Upper lobe of left lung (tissue), 6 donors: ENCODE measurements at regions not wholly inside any gene's neighbourhood (a gene's known extent, or its start where the extent isn't known, plus 50 kb on each side); places are given as distances from the start of the nearest gene placed in this dataset.
A peak's percentile ranks its signal among the peaks of the same experiment; 100 is the strongest.

Source experiments
- ATAC-seq, 2 donors: fragments of 200-7000 bp; cut with Tn5 transposase; one replicate each; pipeline ENCODE4 v1.9.1; 2022; ENCODE audit warnings: mild to moderate bottlenecking in 2 of 2, moderate library complexity in 2 of 2; ENCODE audit not compliant: low FRiP score in 2 of 2
- DNase-seq, 2 donors: peaks; one replicate each; pipeline ENCODE4 v3.0.0-alpha.2; 2019 to 2020
- H3K27ac ChIP-seq, 4 donors: fragments of 200-600 bp; sonication (generic); one replicate each; pipeline ENCODE4 v1.5.1; 2016 to 2019
- H3K27me3 ChIP-seq, 4 donors: fragments of 200-600 bp; sonication (generic); one replicate each; pipeline ENCODE4 v1.5.1; 2017 to 2019
- H3K36me3 ChIP-seq, 4 donors: fragments of 200-600 bp; sonication (generic); one replicate each; pipeline ENCODE4 v1.5.1; 2016 to 2019
- H3K4me1 ChIP-seq, 4 donors: fragments of 200-600 bp; sonication (generic); one replicate each; pipeline ENCODE4 v1.5.1; 2018 to 2019
- H3K4me3 ChIP-seq, 4 donors: fragments of 200-600 bp; sonication (generic); one replicate each; pipeline ENCODE4 v1.5.1; 2017 to 2019; ENCODE audit warnings: mild to moderate bottlenecking in 2 of 4, moderate library complexity in 1 of 4
- H3K9me3 ChIP-seq, 4 donors: fragments of 200-600 bp; sonication (generic); one replicate each; pipeline ENCODE4 v1.5.1; 2018 to 2019
- EP300 ChIP-seq, 4 donors: sonication (generic); formaldehyde crosslinking; IDR thresholded peaks; one replicate each; pipeline ENCODE4 v1.5.1; 2017; ENCODE audit warnings: antibody characterized with exemption in 4 of 4, control low read depth in 2 of 4
- POLR2A ChIP-seq, 4 donors: fragments of 450-650 bp; IDR thresholded peaks; one replicate each; pipeline ENCODE4 v1.5.1; 2016 to 2017; ENCODE audit warnings: antibody characterized with exemption in 4 of 4, mild to moderate bottlenecking in 2 of 4
- POLR2AphosphoS5 ChIP-seq, 2 donors: sonication (generic); formaldehyde crosslinking; IDR thresholded peaks; one replicate each; pipeline ENCODE4 v1.5.1; 2017; ENCODE audit warnings: antibody characterized with exemption in 2 of 2
- WGBS, 2 donors: methylation state at CpG; one replicate each; pipeline ENCODE4 v1.1.5; 2017 to 2018; 5-methylcytosine and 5-hydroxymethylcytosine counted together
- TF ChIP-seq, protein P1 (sequence below), 6 experiments: fragments of 450-650 bp in 4 of 6; fragments of 200-600 bp in 2 of 6; sonication (generic) in 2 of 6; IDR thresholded peaks; one replicate each; pipeline ENCODE4 v1.5.1; 2016 to 2019; ENCODE audit warnings: antibody characterized with exemption in 6 of 6
- donor health status: DM: no; HTN: no; CAD: no; lungs with moderate emphysema.
- donor health status: DM: no; HTN: yes; CAD: no; lungs with severe emphysema.

DNA sequence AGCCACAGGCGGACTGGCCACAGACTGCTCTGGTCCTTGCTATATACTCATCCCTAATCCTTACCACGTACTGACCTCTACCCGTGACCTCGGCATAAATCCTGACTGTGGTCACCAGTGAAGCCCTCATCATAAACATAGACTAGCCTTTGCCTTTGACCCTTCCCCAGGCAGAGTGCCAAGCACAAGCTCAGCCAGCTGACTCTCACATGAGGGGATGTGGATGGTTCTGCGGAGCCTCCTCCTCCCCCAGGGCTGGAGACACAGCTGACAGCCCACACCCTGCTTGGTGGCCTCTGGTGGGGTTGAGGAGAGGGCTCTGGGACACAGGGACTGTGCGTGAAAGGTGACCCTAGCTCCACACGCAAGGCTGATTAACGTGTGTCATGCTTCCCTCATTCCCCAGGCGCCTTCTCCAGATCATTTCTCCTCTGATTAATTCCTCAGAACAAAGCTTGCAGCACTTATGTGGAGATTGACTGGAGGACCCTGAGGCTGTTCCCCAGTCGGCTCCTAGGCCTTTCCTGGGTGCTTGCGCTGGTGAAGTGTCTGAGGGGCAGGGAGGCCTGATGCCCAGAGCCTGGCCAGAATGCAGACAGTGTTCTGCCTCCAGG is 241.5 kb upstream of the NLRP1 start:
- no peak for DNase-seq
- TF ChIP-seq, protein P1, sequence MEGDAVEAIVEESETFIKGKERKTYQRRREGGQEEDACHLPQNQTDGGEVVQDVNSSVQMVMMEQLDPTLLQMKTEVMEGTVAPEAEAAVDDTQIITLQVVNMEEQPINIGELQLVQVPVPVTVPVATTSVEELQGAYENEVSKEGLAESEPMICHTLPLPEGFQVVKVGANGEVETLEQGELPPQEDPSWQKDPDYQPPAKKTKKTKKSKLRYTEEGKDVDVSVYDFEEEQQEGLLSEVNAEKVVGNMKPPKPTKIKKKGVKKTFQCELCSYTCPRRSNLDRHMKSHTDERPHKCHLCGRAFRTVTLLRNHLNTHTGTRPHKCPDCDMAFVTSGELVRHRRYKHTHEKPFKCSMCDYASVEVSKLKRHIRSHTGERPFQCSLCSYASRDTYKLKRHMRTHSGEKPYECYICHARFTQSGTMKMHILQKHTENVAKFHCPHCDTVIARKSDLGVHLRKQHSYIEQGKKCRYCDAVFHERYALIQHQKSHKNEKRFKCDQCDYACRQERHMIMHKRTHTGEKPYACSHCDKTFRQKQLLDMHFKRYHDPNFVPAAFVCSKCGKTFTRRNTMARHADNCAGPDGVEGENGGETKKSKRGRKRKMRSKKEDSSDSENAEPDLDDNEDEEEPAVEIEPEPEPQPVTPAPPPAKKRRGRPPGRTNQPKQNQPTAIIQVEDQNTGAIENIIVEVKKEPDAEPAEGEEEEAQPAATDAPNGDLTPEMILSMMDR (IDR thresholded peaks at IDR 0.05): no peak
- TF ChIP-seq EP300 (IDR thresholded peaks at IDR 0.05) (no peak), POLR2A (IDR thresholded peaks at IDR 0.05) (no peak), POLR2AphosphoS5 (IDR thresholded peaks at IDR 0.05) (no peak)
- H3K9me3 ChIP-seq: no peaks in the 10 kb centered on the region
- no peaks in the 10 kb centered on the region for H3K4me1 ChIP-seq
- H3K36me3 ChIP-seq: no peaks in the 10 kb centered on the region
- no peak overlapping the region for H3K27ac ChIP-seq
- peak in 1 of 2 donors; percentile 13 for ATAC-seq
- H3K4me3 ChIP-seq: no peak overlapping the region
- H3K27me3 ChIP-seq: no peaks in the 10 kb centered on the region
- 72 to 76% methylated on average over 10 to 11 of the region's 11 CpGs for WGBS, 2 donors

DNA sequence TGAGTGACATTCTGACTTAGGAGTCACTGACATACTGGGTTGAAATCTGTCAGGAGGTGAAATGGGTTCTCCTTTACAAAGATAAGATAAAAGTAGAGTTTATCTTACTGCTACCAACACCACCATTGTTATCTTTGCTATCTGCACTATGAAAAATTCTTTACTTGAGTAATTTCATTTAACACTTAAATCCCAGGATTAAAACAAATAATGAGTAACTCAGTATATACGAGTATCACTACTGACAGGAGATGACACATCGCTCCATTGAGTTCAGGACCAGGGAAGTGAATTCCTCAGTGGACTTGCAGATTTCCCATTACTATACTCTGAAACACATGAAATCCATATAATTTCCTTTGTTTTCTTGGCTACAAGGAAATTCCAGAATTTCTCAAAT is 242.1 kb upstream of the NLRP1 start:
- H3K4me1 ChIP-seq: no peaks in the 10 kb centered on the region
- ATAC-seq: no peak
- WGBS, 2 donors: 83 to 85% methylated on average over 2 of the region's 2 CpGs
- no peaks in the 10 kb centered on the region for H3K9me3 ChIP-seq
- TF ChIP-seq POLR2AphosphoS5 (IDR thresholded peaks at IDR 0.05): no peak
- no peak for TF ChIP-seq POLR2A (IDR thresholded peaks at IDR 0.05)
- no peak for TF ChIP-seq EP300 (IDR thresholded peaks at IDR 0.05)
- TF ChIP-seq, protein P1 (IDR thresholded peaks at IDR 0.05): no peak
- no peaks in the 10 kb centered on the region for H3K36me3 ChIP-seq
- H3K27ac ChIP-seq: no peak overlapping the region
- no peak overlapping the region for H3K4me3 ChIP-seq
- no peaks in the 10 kb centered on the region for H3K27me3 ChIP-seq
- no peak for DNase-seq

DNA sequence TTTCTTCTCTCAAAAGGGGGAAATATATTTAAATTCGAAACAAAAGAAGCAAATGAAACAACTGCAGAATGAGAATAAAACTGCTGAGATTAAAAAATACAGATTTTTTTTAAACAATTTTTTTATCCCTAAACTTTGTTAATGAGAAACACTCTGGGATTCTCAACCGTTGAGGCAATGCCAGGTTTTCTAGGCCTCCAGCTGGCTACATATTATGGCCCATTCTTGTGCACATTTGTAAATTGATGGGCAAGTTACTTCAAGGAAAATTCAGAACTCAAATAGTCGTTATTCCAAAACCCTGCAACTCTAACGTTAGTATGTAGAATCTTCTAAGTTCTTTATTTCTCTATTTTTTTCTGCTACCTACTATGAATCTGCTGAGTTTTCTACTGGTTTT is 239.3 kb upstream of the WSCD1 start:
- Histone ChIP-seq H3K4me1 (no peaks in the 10 kb centered on the region), H3K27me3 (no peaks in the 10 kb centered on the region), H3K36me3 (no peaks in the 10 kb centered on the region), H3K27ac (no peak overlapping the region), H3K9me3 (no peaks in the 10 kb centered on the region), H3K4me3 (no peak overlapping the region)
- ATAC-seq (no peak), DNase-seq (no peak)
- WGBS, 2 donors: 70 to 73% methylated on average over 4 of the region's 4 CpGs
- TF ChIP-seq EP300 (IDR thresholded peaks at IDR 0.05) (no peak), POLR2AphosphoS5 (IDR thresholded peaks at IDR 0.05) (no peak), POLR2A (IDR thresholded peaks at IDR 0.05) (no peak)
- TF ChIP-seq, protein P1 (IDR thresholded peaks at IDR 0.05): no peak

DNA sequence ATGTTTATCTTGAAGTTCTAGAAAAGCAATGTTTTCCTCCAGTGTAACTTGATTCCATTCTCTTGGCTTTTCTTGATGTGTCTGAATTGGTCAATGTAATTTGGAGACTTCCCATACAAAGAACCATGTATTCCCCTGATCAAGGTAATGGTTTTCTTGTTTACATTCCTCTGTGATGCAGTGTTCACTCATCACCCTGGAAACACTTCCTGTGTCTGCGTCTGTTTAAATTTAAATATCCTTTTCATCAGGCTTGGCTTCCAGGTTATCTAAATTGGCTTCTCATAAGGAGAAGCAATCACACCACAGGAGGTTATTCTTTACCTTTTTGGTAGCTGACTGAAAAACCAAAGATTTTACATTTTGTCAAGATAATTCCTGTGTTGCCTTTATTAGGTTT is 237.3 kb upstream of the WSCD1 start:
- TF ChIP-seq, protein P1 (IDR thresholded peaks at IDR 0.05): no peak
- TF ChIP-seq POLR2AphosphoS5 (IDR thresholded peaks at IDR 0.05) (no peak), POLR2A (IDR thresholded peaks at IDR 0.05) (no peak), EP300 (IDR thresholded peaks at IDR 0.05) (no peak)

DNA sequence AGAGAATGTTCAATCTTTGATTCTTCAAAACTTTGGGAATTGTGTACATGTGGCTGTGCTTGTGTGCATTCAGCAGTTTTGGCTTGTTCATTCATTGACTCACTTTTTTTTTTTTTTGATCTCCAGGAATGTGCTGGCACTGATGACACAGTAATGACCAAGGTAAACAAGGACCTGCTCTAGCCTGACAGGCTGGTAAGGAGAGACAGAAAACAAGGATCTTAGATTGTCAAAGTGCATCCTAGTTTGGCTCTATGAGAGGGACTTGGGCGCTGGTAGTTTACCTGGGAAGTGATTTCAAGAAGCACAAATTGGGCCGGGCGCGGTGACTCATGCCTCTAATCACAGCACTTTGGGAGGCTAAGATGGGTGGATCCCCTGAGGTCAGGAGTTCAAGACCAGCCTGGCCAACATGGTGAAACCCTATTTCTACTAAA is 233.1 kb upstream of the WSCD1 start:
- Histone ChIP-seq H3K27ac (no peak overlapping the region), H3K36me3 (no peaks in the 10 kb centered on the region), H3K4me1 (no peaks in the 10 kb centered on the region), H3K27me3 (no peaks in the 10 kb centered on the region), H3K9me3 (no peaks in the 10 kb centered on the region), H3K4me3 (no peak overlapping the region)
- ATAC-seq (no peak), DNase-seq (no peak)
- TF ChIP-seq POLR2AphosphoS5 (IDR thresholded peaks at IDR 0.05): no peak
- TF ChIP-seq, protein P1 (IDR thresholded peaks at IDR 0.05): no peak
- TF ChIP-seq EP300 (IDR thresholded peaks at IDR 0.05): no peak
- no peak for TF ChIP-seq POLR2A (IDR thresholded peaks at IDR 0.05)
- 85 to 86% methylated on average over 4 of the region's 4 CpGs for WGBS, 2 donors

More for the DNA sequence above, 237.3 kb upstream of the WSCD1 start:
- DNase-seq (no peak), ATAC-seq (no peak)
- Histone ChIP-seq H3K27ac (no peak overlapping the region), H3K4me1 (no peaks in the 10 kb centered on the region), H3K36me3 (no peaks in the 10 kb centered on the region), H3K4me3 (no peak overlapping the region), H3K9me3 (no peaks in the 10 kb centered on the region), H3K27me3 (no peaks in the 10 kb centered on the region)
- whole genome bisulfite sequencing, 2 donors: 7 to 25% methylated on average over 1 of the region's 1 CpG
